Sigmoid colon (tissue), 4 donors: ENCODE measurements at regions not wholly inside any gene's neighbourhood (a gene's known extent, or its start where the extent isn't known, plus 50 kb on each side); places are given as distances from the start of the nearest gene placed in this dataset.

Experiments
- EP300 ChIP-seq, 4 donors: sonication (generic); formaldehyde crosslinking; IDR thresholded peaks; one replicate each; pipeline ENCODE4 v1.6.1; 2017; ENCODE audit warnings: antibody characterized with exemption in 4 of 4
- POLR2A ChIP-seq, 2 donors: fragments of 450-650 bp; IDR thresholded peaks; one replicate each; pipeline ENCODE4 v1.6.1; 2016; ENCODE audit warnings: antibody characterized with exemption in 2 of 2, mild to moderate bottlenecking in 2 of 2, moderate library complexity in 2 of 2
- TF ChIP-seq, protein P1 (sequence below), 4 experiments: fragments of 450-650 bp in 3 of 4; fragments of 200-600 bp in 1 of 4; IDR thresholded peaks; one replicate each; pipeline ENCODE4 v1.5.1; 2016 to 2019; ENCODE audit warnings: antibody characterized with exemption in 4 of 4, mild to moderate bottlenecking in 3 of 4, moderate library complexity in 2 of 4

DNA sequence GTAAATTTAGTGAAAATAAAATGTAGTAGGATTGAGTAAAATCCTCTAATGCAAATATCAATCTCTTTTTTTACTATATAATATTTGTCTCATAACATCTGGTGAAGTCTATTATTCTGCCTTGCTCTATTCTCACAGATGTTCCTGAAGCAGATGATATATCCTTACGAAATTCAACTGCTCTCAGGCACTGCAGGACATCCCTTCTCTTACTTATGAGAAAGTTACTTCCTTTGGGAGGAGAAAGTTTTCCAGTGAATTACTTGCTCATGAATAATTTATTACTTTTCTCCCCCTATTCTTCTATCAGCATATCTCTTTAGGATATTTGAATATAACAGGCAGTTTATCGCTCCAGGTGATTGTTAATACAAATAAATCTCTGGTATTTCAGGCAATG, 75.6 kb upstream of the AGA start:
- TF ChIP-seq, protein P1, sequence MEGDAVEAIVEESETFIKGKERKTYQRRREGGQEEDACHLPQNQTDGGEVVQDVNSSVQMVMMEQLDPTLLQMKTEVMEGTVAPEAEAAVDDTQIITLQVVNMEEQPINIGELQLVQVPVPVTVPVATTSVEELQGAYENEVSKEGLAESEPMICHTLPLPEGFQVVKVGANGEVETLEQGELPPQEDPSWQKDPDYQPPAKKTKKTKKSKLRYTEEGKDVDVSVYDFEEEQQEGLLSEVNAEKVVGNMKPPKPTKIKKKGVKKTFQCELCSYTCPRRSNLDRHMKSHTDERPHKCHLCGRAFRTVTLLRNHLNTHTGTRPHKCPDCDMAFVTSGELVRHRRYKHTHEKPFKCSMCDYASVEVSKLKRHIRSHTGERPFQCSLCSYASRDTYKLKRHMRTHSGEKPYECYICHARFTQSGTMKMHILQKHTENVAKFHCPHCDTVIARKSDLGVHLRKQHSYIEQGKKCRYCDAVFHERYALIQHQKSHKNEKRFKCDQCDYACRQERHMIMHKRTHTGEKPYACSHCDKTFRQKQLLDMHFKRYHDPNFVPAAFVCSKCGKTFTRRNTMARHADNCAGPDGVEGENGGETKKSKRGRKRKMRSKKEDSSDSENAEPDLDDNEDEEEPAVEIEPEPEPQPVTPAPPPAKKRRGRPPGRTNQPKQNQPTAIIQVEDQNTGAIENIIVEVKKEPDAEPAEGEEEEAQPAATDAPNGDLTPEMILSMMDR (IDR thresholded peaks at IDR 0.05): no peak
- no peak for TF ChIP-seq POLR2A (IDR thresholded peaks at IDR 0.05)
- TF ChIP-seq EP300 (IDR thresholded peaks at IDR 0.05): no peak
